Mesothelial cell of epicardium (in vitro differentiated cells): ENCODE measurements at regions not wholly inside any gene's neighbourhood (a gene's known extent, or its start where the extent isn't known, plus 50 kb on each side); places are given as distances from the start of the nearest gene placed in this dataset.

Experiments
- DNase-seq, 2 experiments: peaks; one replicate each; pipeline ENCODE4 v3.0.0; 2021; ENCODE audit warnings: low spot score in 2 of 2; ENCODE audit not compliant: unreplicated experiment in 2 of 2
- H3K27ac Mint-ChIP-seq: 2 replicates; pipeline ENCODE4 v1.8.0; 2021; ENCODE audit warnings: mixed read lengths
- H3K27me3 Mint-ChIP-seq: 2 replicates; pipeline ENCODE4 v1.8.0; 2021; ENCODE audit warnings: low read depth, mixed read lengths
- H3K36me3 Mint-ChIP-seq: 2 replicates; pipeline ENCODE4 v1.8.0; 2021; ENCODE audit warnings: mixed read lengths
- H3K4me1 Mint-ChIP-seq: 2 replicates; pipeline ENCODE4 v1.8.0; 2021; ENCODE audit warnings: mixed read lengths
- H3K4me3 Mint-ChIP-seq: 2 replicates; pipeline ENCODE4 v1.8.0; 2021; ENCODE audit warnings: mild to moderate bottlenecking, moderate library complexity, mixed read lengths
- H3K9me3 Mint-ChIP-seq: 2 replicates; pipeline ENCODE4 v1.8.0; 2021; ENCODE audit warnings: mixed read lengths
- CTCF ChIP-seq: fragments of 200-600 bp; sonication (generic); IDR thresholded peaks from one replicate; pipeline ENCODE4 v1.5.0; 2021; ENCODE audit warnings: antibody characterized with exemption; ENCODE audit not compliant: unreplicated experiment

- Mint-ChIP-seq H3K4me3 (no peak overlapping the region), H3K36me3 (peaks cover 9% of the 10 kb centered on the region), H3K9me3 (peaks cover 30% of the 10 kb centered on the region), H3K27ac (no peak overlapping the region), H3K27me3 (no peaks in the 10 kb centered on the region), H3K4me1 (peaks cover 22% of the 10 kb centered on the region)
- no peak for DNase-seq
- TF ChIP-seq CTCF: no peak
Observed at GRCh38 chr14:96150214-96150613, 54.4 kb upstream of the BDKRB2 start.

GRCh38 chr14:96151242-96151641 is 53.4 kb upstream of the BDKRB2 start:
- no peak for TF ChIP-seq CTCF
- Mint-ChIP-seq H3K4me1 (peaks cover 12% of the 10 kb centered on the region), H3K9me3 (peaks cover 21% of the 10 kb centered on the region), H3K4me3 (no peak overlapping the region), H3K27me3 (no peaks in the 10 kb centered on the region), H3K36me3 (peaks cover 9% of the 10 kb centered on the region), H3K27ac (no peak overlapping the region)
- DNase-seq: peak in 1 of 2 experiments; percentile 33

GRCh38 chr14:96153003-96153402 is 51.6 kb upstream of the BDKRB2 start:
- H3K4me1 Mint-ChIP-seq: peaks cover 7% of the 10 kb centered on the region

More at GRCh38 chr14:96153003-96153402, 51.6 kb upstream of the BDKRB2 start:
- no peak overlapping the region for H3K27ac Mint-ChIP-seq
- TF ChIP-seq CTCF: no peak
- no peak for DNase-seq
- H3K4me3 Mint-ChIP-seq: no peak overlapping the region
- H3K27me3 Mint-ChIP-seq: no peaks in the 10 kb centered on the region
- H3K36me3 Mint-ChIP-seq: peaks cover under 1% of the 10 kb centered on the region
- peaks cover 5% of the 10 kb centered on the region for H3K9me3 Mint-ChIP-seq
